GM23338 (cell line): ENCODE measurements at regions not wholly inside any gene's neighbourhood (a gene's known extent, or its start where the extent isn't known, plus 50 kb on each side); places are given as distances from the start of the nearest gene placed in this dataset.
"Not testable (repeated sequence)": the region's sequence is repeated elsewhere in the genome, so short reads cannot be mapped to it uniquely, and the experiment has no call there.

Experiments
- ATAC-seq: fragments of 200-7000 bp; cut with Tn5 transposase; 3 replicates; pipeline ENCODE4 v1.9.1; 2020
- DNase-seq: peaks from one replicate; pipeline ENCODE4 v3.0.0-alpha.2; 2015; ENCODE audit warnings: low spot score
- H2AFZ ChIP-seq: fragments of 200-600 bp; sonication (generic); 2 replicates; pipeline ENCODE4 v1.8.0; 2016; ENCODE audit warnings: antibody characterized with exemption, mild to moderate bottlenecking, moderate library complexity
- H3F3A ChIP-seq: fragments of 200-600 bp; sonication (generic); replicated peaks from 2 replicates; pipeline ENCODE4 v1.8.0; 2017; ENCODE audit warnings: antibody characterized with exemption, mixed run types, low read depth
- H3K27ac ChIP-seq: fragments of 200-600 bp; sonication (generic); 2 replicates; pipeline ENCODE4 v1.6.1; 2016; ENCODE audit warnings: low read depth
- H3K27me3 ChIP-seq: fragments of 200-600 bp; sonication (generic); 2 replicates; pipeline ENCODE4 v1.8.0; 2016; ENCODE audit warnings: mild to moderate bottlenecking, mixed run types, moderate library complexity; ENCODE audit not compliant: insufficient read depth
- H3K36me3 ChIP-seq: fragments of 200-600 bp; sonication (generic); 2 replicates; pipeline ENCODE4 v1.8.0; 2016; ENCODE audit warnings: mild to moderate bottlenecking; ENCODE audit not compliant: insufficient read depth
- H3K4me1 ChIP-seq: fragments of 200-600 bp; sonication (generic); 2 replicates; pipeline ENCODE4 v1.8.0; 2016; ENCODE audit warnings: mild to moderate bottlenecking, moderate library complexity; ENCODE audit not compliant: insufficient read depth
- H3K4me2 ChIP-seq: fragments of 200-600 bp; sonication (generic); 2 replicates; pipeline ENCODE4 v1.7.1; 2017; ENCODE audit warnings: mixed run types
- H3K4me3 ChIP-seq: fragments of 200-600 bp; sonication (generic); 2 replicates; pipeline ENCODE4 v1.6.1; 2016; ENCODE audit warnings: mixed run types
- H3K79me2 ChIP-seq: fragments of 200-600 bp; sonication (generic); replicated peaks from 2 replicates; pipeline ENCODE4 v1.8.0; 2017; ENCODE audit warnings: mild to moderate bottlenecking; ENCODE audit not compliant: insufficient read depth
- H3K9me2 ChIP-seq: fragments of 200-600 bp; sonication (generic); 2 replicates; pipeline ENCODE4 v1.8.0; 2017; ENCODE audit not compliant: insufficient read depth
- H4K20me1 ChIP-seq: fragments of 200-600 bp; sonication (generic); replicated peaks from 2 replicates; pipeline ENCODE4 v1.8.0; 2017; ENCODE audit warnings: mild to moderate bottlenecking; ENCODE audit not compliant: insufficient read depth
- H3K27ac Mint-ChIP-seq: 2 replicates; pipeline ENCODE4 v1.8.0; 2020; ENCODE audit warnings: inconsistent platforms, mild to moderate bottlenecking, moderate library complexity, mixed read lengths
- H3K27me3 Mint-ChIP-seq: 3 replicates; pipeline ENCODE4 v1.8.0; 2022; ENCODE audit warnings: low read depth, mild to moderate bottlenecking, moderate library complexity, mixed read lengths, inconsistent platforms; ENCODE audit not compliant: insufficient read depth, poor library complexity
- H3K36me3 Mint-ChIP-seq: 3 replicates; pipeline ENCODE4 v1.8.0; 2021; ENCODE audit warnings: low read depth, mild to moderate bottlenecking, inconsistent platforms, moderate library complexity, mixed read lengths
- H3K4me1 Mint-ChIP-seq: 3 replicates; pipeline ENCODE4 v1.8.0; 2020; ENCODE audit warnings: mild to moderate bottlenecking, inconsistent platforms, mixed read lengths
- H3K4me3 Mint-ChIP-seq: 3 replicates; pipeline ENCODE4 v1.8.0; 2021; ENCODE audit warnings: moderate library complexity, mild to moderate bottlenecking, inconsistent platforms, mixed read lengths
- H3K9me3 Mint-ChIP-seq: 3 replicates; pipeline ENCODE4 v1.8.0; 2020; ENCODE audit warnings: moderate library complexity, mild to moderate bottlenecking, inconsistent platforms, mixed read lengths
- CREB1 ChIP-seq: fragments of 250-450 bp; sonication (Bioruptor Pico); IDR thresholded peaks from 2 replicates; pipeline ENCODE4 v1.5.0; 2020; ENCODE audit warnings: low read depth, mild to moderate bottlenecking, moderate library complexity
- CTCF ChIP-seq, 2 experiments: fragments of 200-600 bp in 1 of 2; sonication (generic) in 1 of 2; conservative IDR thresholded peaks; 2 replicates each; pipeline versions ENCODE4 v1.5.1 to v1.6.1; 2016 to 2017; ENCODE audit warnings: antibody characterized with exemption in 2 of 2, low read depth in 2 of 2, mild to moderate bottlenecking in 2 of 2, moderate library complexity in 1 of 2
- EZH2 ChIP-seq: fragments of 200-600 bp; sonication (generic); IDR thresholded peaks from one replicate; pipeline ENCODE4 v1.8.0; 2017; ENCODE audit warnings: antibody characterized with exemption, mild to moderate bottlenecking, low read depth; ENCODE audit not compliant: unreplicated experiment
- EZH2phosphoT487 ChIP-seq: fragments of 200-600 bp; sonication (generic); IDR thresholded peaks from one replicate; pipeline ENCODE4 v1.8.1; 2018; ENCODE audit warnings: antibody characterized with exemption; ENCODE audit not compliant: unreplicated experiment
- JUNB ChIP-seq: IDR thresholded peaks from one replicate; pipeline ENCODE4 v1.6.1; 2016; ENCODE audit warnings: antibody characterized with exemption; ENCODE audit not compliant: unreplicated experiment
- POLR2AphosphoS5 ChIP-seq: IDR thresholded peaks from 2 replicates; pipeline ENCODE4 v1.6.1; 2016; ENCODE audit warnings: antibody characterized with exemption, low read depth
- STAT1 ChIP-seq: IDR thresholded peaks from one replicate; pipeline ENCODE4 v1.6.1; 2016; ENCODE audit warnings: antibody characterized with exemption; ENCODE audit not compliant: unreplicated experiment
- ZNF114 ChIP-seq: fragments of 250-450 bp; sonication (Bioruptor Pico); IDR thresholded peaks from 2 replicates; pipeline ENCODE4 v1.5.0; 2020; ENCODE audit warnings: mild to moderate bottlenecking, moderate library complexity
- ZNF331 ChIP-seq: fragments of 250-450 bp; sonication (Bioruptor Pico); IDR thresholded peaks from 2 replicates; pipeline ENCODE4 v1.5.0; 2020; ENCODE audit warnings: low read depth, mild to moderate bottlenecking, moderate library complexity
- TF ChIP-seq, protein P1 (sequence below): IDR thresholded peaks from one replicate; pipeline ENCODE4 v1.6.1; 2018; ENCODE audit warnings: antibody characterized with exemption; ENCODE audit not compliant: unreplicated experiment

- no peaks in the 10 kb centered on the region for H4K20me1 ChIP-seq
- ATAC-seq = no peak
- Mint-ChIP-seq H3K27me3 (peaks cover 2% of the 10 kb centered on the region), H3K4me1 (no peaks in the 10 kb centered on the region), H3K4me3 (no peak overlapping the region), H3K36me3 (peaks cover 21% of the 10 kb centered on the region), H3K27ac (no peak overlapping the region), H3K9me3 (peaks cover 83% of the 10 kb centered on the region)
- H3K4me2 ChIP-seq = no peak overlapping the region
- H3K4me1 ChIP-seq = no peaks in the 10 kb centered on the region
- H3K27ac ChIP-seq = no peak overlapping the region
- no peak for TF ChIP-seq CREB1 (CRISPR knock-in tag)
- TF ChIP-seq CTCF (conservative IDR thresholded peaks at IDR 0.05; ENCODE audit: low read depth in 2 of 2) = no peak
- TF ChIP-seq EZH2 = no peak
- no peak for TF ChIP-seq EZH2phosphoT487
- no peak for TF ChIP-seq POLR2AphosphoS5
- TF ChIP-seq ZNF331 (CRISPR knock-in tag) = no peak
- no peak for TF ChIP-seq JUNB
- no peak for TF ChIP-seq ZNF114
- no peak for TF ChIP-seq STAT1
- TF ChIP-seq, protein P1, sequence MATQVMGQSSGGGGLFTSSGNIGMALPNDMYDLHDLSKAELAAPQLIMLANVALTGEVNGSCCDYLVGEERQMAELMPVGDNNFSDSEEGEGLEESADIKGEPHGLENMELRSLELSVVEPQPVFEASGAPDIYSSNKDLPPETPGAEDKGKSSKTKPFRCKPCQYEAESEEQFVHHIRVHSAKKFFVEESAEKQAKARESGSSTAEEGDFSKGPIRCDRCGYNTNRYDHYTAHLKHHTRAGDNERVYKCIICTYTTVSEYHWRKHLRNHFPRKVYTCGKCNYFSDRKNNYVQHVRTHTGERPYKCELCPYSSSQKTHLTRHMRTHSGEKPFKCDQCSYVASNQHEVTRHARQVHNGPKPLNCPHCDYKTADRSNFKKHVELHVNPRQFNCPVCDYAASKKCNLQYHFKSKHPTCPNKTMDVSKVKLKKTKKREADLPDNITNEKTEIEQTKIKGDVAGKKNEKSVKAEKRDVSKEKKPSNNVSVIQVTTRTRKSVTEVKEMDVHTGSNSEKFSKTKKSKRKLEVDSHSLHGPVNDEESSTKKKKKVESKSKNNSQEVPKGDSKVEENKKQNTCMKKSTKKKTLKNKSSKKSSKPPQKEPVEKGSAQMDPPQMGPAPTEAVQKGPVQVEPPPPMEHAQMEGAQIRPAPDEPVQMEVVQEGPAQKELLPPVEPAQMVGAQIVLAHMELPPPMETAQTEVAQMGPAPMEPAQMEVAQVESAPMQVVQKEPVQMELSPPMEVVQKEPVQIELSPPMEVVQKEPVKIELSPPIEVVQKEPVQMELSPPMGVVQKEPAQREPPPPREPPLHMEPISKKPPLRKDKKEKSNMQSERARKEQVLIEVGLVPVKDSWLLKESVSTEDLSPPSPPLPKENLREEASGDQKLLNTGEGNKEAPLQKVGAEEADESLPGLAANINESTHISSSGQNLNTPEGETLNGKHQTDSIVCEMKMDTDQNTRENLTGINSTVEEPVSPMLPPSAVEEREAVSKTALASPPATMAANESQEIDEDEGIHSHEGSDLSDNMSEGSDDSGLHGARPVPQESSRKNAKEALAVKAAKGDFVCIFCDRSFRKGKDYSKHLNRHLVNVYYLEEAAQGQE = no peak
- no peaks in the 10 kb centered on the region for H3F3A ChIP-seq
- H3K4me3 ChIP-seq = no peak overlapping the region
- H3K9me2 ChIP-seq = no peaks in the 10 kb centered on the region
- DNase-seq = no peak
- no peaks in the 10 kb centered on the region for H3K79me2 ChIP-seq
- H2AFZ ChIP-seq = no peak overlapping the region
- no peaks in the 10 kb centered on the region for H3K27me3 ChIP-seq
- no peaks in the 10 kb centered on the region for H3K36me3 ChIP-seq
Measured at GRCh38 chr17:26731005-26731921, 562.7 kb upstream of the WSB1 start.

- H2AFZ ChIP-seq, H3K4me3 ChIP-seq, H3K36me3 ChIP-seq, H3K27me3 ChIP-seq, H3K4me3 Mint-ChIP-seq, H3K27me3 Mint-ChIP-seq, H3K79me2 ChIP-seq, ATAC-seq, H3K4me1 Mint-ChIP-seq, H3K4me1 ChIP-seq, H3K27ac ChIP-seq, H3K9me2 ChIP-seq, H4K20me1 ChIP-seq, H3K27ac Mint-ChIP-seq, H3K4me2 ChIP-seq, H3F3A ChIP-seq, DNase-seq: not testable (repeated sequence)
- Mint-ChIP-seq H3K36me3 (peaks cover 27% of the 10 kb centered on the region), H3K9me3 (peaks cover 85% of the 10 kb centered on the region)
Measured at GRCh38 chr17:26731926-26732325, 562.0 kb upstream of the WSB1 start.

DNA sequence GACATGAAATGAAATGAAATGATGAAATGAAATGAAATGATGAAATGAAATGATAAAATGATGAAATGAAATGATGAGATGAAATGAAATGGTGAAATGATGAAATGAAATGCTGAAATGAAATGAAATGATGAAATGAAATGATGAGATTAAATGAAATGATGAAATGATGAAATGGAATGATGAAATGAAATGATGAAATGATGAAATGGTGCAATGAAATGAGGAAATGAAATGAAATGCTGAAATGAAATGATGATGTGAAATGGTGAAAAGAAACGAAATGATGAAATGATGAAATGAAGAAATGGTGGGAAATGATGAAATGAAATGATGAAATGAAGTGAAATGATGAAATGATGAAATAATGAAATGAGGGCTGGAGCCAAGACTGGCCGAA lies 559.1 kb upstream of the WSB1 start:
- not testable (repeated sequence) for H3K4me2 ChIP-seq, H2AFZ ChIP-seq, H3K4me1 Mint-ChIP-seq, H3K36me3 ChIP-seq, H3K9me2 ChIP-seq, DNase-seq, H3K79me2 ChIP-seq, H3K27ac Mint-ChIP-seq, H3K4me3 ChIP-seq, H3K27me3 Mint-ChIP-seq, ATAC-seq, H3K27ac ChIP-seq, H4K20me1 ChIP-seq, H3K4me3 Mint-ChIP-seq, H3K27me3 ChIP-seq, H3F3A ChIP-seq, H3K4me1 ChIP-seq
- peaks cover 93% of the 10 kb centered on the region for H3K9me3 Mint-ChIP-seq
- H3K36me3 Mint-ChIP-seq = peaks cover 36% of the 10 kb centered on the region

DNA sequence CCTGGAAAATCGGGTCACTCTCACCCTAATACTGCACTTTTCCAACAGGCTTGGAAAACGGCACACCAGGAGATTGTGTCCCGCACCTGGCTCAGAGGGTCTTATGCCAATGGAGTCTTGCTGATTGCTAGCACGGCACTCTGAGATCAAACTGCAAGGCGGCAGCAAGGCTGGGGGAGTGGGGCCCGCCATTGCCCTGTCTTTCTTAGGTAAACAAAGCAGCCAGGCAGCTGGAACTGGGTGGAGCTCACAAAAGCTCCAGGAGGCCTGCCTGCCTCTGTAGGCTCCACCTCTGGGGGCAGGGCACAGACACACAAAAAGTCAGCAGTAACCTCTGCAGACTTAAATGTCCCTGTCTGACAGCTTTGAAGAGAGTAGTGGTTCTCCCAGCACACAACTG lies 557.9 kb upstream of the WSB1 start:
- not testable (repeated sequence) for H3K4me1 ChIP-seq, H3K4me2 ChIP-seq, ATAC-seq, H3K36me3 ChIP-seq, H3K27me3 ChIP-seq, H3K27ac ChIP-seq, H3F3A ChIP-seq, DNase-seq, H2AFZ ChIP-seq, H3K9me2 ChIP-seq, H3K4me3 Mint-ChIP-seq, H3K4me3 ChIP-seq, H4K20me1 ChIP-seq, H3K79me2 ChIP-seq, H3K27ac Mint-ChIP-seq, H3K27me3 Mint-ChIP-seq, H3K4me1 Mint-ChIP-seq
- peaks cover 35% of the 10 kb centered on the region for H3K36me3 Mint-ChIP-seq
- peaks cover 93% of the 10 kb centered on the region for H3K9me3 Mint-ChIP-seq
